Hematopoietic multipotent progenitor cell treated with erythropoietin and hydrocortisone succinate and interleukin-3 and kit ligand, for 6 days (in vitro differentiated cells): ENCODE measurements at regions not wholly inside any gene's neighbourhood (a gene's known extent, or its start where the extent isn't known, plus 50 kb on each side); places are given as distances from the start of the nearest gene placed in this dataset.

Experiments
- DNase-seq: peaks from one replicate; pipeline ENCODE4 v3.0.0-alpha.2; 2015

- DNase-seq, result no peak
Measured at GRCh38 chr9:117945286-117945685, 241.1 kb downstream of the TLR4 start.

GRCh38 chr9:117951127-117951526 is 246.9 kb downstream of the TLR4 start:
- no peak for DNase-seq

DNA sequence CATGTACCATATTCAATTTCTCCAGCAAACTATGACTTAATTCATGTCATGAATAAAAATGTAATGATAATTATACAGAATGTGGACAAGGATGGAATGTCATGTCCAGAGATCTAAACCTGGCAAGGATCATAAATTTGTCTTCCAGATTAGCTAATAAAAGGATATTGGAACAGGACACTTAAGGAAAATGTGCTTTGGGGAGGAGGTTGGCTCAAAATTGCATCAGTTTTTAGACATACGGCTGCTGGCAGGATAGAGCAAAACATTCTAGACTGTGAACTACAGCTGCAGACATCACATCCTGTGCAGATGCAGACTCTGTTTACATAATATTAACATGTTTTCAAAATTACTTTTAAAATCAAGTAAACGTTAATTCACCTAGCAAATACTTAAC is 248.4 kb downstream of the TLR4 start:
- DNase-seq, result no peak

- DNase-seq, result no peak
Measured at GRCh38 chr9:117957267-117957666, 253.1 kb downstream of the TLR4 start.

DNA sequence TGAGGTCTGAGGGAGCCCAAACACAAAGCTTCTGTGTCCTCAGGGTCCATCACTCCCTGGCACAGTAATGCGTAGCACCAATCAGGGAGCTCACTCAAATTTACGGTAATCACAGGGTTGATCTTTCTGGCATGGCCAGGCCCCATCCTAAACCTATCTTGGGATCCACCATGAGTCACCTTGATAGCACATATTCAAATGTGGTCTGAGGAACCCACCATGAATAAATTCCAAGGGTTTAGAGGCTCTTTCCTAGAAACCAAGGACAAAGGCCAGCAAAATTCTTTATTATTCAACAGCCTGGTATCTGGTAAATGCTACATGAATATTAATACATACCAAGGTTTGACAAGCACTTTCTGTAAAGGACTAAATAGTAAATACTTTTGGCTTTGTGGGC is 254.5 kb downstream of the TLR4 start:
- DNase-seq, result no peak

DNA sequence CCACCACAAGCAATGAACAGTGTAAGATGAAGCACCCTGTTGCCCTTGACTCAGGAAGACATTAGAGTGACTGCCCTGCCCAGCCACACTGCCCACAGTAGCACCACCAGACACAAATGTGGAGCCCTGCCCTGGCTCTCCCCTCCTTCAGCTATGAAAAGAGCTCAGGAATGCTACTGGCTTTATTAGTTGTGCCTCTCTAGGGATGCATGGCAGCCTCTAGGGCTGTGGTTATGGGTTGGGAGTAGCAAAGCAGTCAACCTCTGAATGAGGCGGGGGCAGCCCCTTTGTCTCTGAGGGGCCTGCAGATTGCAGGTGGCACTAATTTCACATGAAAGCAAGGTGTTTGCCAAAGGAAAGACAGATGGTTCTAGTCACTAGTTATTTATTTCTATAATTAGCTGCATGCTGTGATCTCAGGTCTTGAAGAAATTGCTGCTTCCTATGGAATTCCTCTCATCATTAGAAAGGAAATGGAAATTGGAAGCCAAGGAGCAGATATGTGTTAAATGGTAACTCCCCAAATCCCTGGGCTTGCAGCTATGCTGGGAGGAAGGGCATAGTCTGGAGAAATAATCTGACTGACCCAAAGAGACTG is 259.4 kb downstream of the TLR4 start:
- no peak for DNase-seq

GRCh38 chr9:117970276-117971050 is 266.3 kb downstream of the TLR4 start:
- DNase-seq, result no peak

- no peak for DNase-seq
Measured at GRCh38 chr9:117974108-117974507, 269.9 kb downstream of the TLR4 start.

- DNase-seq, result no peak
Measured at GRCh38 chr9:117979914-117980313, 275.7 kb downstream of the TLR4 start.

DNA sequence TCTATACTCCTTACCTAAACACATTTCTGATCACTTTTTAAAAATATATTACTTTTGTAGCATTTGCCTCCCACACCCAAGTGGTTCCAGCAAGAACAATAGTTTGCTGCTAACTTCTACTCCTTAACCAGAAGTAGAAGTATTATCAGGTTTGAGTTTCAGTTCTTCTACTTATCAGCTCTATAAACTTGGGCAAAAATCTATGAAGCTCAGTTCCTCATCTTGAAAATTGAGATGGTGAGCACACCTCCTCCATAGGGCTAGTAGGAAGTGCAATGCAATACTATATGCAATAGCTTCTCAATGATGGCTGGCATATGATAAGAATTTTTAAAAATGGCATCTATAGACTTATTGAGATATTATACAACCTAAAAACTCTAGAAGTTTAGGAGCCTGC is 283.7 kb downstream of the TLR4 start:
- no peak for DNase-seq

GRCh38 chr9:117992006-117992405 is 287.8 kb downstream of the TLR4 start:
- DNase-seq, result no peak

GRCh38 chr9:118000581-118000980 is 296.4 kb downstream of the TLR4 start:
- no peak for DNase-seq

GRCh38 chr9:118003240-118003639 is 299.0 kb downstream of the TLR4 start:
- no peak for DNase-seq

DNA sequence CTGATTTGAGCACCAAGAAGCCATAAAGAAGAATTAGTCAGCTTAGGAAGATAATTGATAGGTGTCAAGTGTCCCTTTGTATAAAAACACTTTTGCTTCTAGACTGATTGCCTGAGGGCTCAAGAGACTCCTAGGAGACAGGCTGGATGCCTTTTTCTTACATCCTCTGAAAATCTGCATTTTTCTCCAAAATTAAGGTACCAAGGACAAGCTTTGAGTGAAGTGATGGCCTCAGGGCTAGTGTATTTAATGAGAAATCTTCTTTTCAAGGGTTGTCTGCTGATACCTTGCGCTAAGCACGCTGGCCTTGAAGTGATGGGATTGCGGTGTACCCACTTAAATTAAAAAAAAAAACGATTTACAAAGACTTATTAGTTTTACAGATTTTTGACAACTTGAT is 304.0 kb downstream of the TLR4 start:
- no peak for DNase-seq

DNA sequence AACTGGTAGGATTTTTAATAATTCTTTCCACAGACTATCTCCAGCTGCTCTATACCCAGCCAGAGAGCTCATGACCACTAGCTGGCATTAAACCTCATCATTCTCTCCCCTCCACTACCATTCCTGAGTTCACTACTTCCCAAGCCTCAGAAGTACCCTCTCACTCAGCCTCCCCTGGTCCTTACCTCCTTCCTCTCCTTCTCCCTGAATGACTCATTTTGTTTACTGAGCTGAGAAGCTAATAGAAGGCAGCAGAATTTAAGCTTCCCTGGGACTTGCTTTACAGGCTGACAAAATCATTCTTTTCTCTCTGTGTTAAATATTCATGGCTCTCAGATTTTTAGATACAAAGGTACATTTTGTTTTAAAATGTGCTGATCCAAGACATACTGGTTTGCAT is 305.4 kb downstream of the TLR4 start:
- DNase-seq, result no peak

DNA sequence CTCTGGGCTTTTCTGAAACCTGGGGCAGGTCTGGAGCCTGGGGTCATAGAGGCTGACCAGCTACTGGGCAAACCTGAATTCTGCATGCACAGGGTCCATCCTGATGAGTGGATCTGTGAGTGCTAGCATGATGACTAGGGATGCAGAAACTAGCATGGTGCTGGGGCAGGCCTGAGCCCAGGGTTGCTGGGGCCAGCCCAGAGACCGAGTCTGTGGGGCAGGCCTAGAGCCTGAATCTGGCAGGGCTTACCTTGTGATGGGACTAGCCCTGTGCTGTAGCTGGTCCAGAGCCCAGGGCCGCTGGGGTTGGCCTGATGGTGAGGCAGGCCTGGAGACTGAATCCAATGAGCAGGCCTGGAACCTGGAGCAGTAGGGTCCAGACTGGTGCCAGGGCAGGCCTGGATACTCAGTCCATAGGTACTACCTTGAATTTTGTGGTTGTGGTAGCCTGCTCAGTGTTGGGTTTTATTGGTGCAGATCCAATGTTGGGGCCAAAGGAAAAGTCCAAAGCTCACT is 313.5 kb downstream of the TLR4 start:
- no peak for DNase-seq

- DNase-seq, result no peak
Measured at GRCh38 chr9:118023644-118024043, 319.4 kb downstream of the TLR4 start.

GRCh38 chr9:118028225-118028624 is 324.0 kb downstream of the TLR4 start:
- DNase-seq, result no peak

- no peak for DNase-seq
Measured at GRCh38 chr9:118029425-118029824, 325.2 kb downstream of the TLR4 start.

- DNase-seq, result no peak
Measured at GRCh38 chr9:118034701-118035100, 330.5 kb downstream of the TLR4 start.

DNA sequence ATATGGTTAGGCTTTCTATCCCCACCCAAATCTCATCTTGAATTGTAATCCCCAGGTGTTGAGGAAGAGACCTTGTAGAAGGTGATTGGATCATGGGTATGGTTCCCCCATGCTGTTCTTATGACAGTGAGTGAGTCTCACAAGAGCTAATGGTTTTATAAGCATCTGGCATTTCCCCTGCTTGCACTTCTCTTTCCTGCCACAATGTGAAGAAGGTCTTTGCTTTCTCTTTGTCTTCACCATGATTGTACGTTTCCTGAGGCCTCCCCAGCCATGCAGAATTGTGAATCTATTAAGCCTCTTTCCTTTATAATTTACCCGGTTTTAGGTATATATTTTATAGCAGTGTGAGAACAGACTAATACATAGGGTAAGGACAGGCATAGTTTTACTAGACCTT is 334.5 kb downstream of the TLR4 start:
- DNase-seq, result no peak

GRCh38 chr9:118058227-118058626 is 354.0 kb downstream of the TLR4 start:
- DNase-seq, result no peak

DNA sequence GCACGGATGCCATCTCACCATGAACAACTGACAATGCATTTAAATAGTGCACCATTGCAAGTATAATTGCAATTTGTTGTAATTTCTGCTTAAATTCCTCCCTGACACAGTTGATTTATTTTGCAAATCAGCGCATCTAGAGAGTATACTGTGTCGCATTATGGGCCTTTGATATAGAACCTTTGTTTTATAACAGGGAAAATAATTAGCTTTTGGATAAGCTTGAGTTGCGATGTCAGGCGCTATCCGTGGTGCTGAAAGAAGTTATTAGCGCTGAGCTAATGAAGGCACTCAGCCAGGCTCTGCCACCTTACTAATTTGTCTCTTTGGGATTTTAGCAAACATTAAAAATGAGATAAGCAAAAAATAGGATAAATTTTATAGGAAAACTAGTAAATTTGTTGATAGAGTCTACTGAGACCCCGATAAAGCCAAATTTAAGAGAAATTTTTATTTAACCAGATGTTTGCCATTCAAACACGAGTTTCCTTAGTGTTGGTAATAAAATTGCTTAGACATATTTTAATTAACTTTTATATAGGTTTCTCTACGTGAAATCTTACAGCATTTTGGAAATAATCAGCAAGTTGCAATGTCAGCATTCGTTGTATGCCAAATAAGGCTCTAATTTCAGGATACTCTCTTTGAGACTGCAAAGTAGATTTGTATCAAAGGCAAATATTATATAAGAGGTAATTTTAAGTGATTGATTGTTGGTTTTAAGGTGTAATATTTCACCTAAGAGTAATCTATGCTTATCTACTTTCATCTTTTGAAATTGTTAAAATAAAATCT is 355.5 kb downstream of the TLR4 start:
- peak; percentile 73 for DNase-seq

GRCh38 chr9:118083161-118083560 is 379.0 kb downstream of the TLR4 start:
- DNase-seq, result no peak
